Common myeloid progenitor, CD34-positive (primary cell): ENCODE measurements at regions not wholly inside any gene's neighbourhood (a gene's known extent, or its start where the extent isn't known, plus 50 kb on each side); places are given as distances from the start of the nearest gene placed in this dataset.

Experiments used
- CTCF ChIA-PET: fragments of 350-600 bp; sonication (Branson Sonifier 250); formaldehyde crosslinking; loops from one replicate; lab custom pipeline; 2021; ENCODE audit warnings: antibody characterized with exemption; lab: Charles Lee
- POLR2A ChIA-PET: fragments of 350-600 bp; sonication (Branson Sonifier 250); formaldehyde crosslinking; loops from one replicate; lab custom pipeline; 2021; ENCODE audit warnings: antibody characterized with exemption; lab: Charles Lee
- DNase-seq, 3 donors: peaks; one replicate each; pipeline versions ENCODE4 v3.0.0 to v3.0.0-alpha.2; 2013
- H3K27ac ChIP-seq, 2 experiments: 1 replicate in 1 of 2; 2 replicates in 1 of 2; pipeline ENCODE4 v1.7.0; 2013; ENCODE audit warnings: inconsistent platforms in 2 of 2, low read length in 2 of 2, mild to moderate bottlenecking in 2 of 2, low read depth in 1 of 2, moderate library complexity in 1 of 2; ENCODE audit not compliant: severe bottlenecking in 2 of 2, insufficient read depth in 1 of 2, poor library complexity in 1 of 2
- H3K27me3 ChIP-seq, 5 experiments: replicated peaks in 2 of 5; 1 replicate in 3 of 5; 2 replicates in 2 of 5; pipeline versions ENCODE4 v1.6.1 to v1.7.0; 2013; ENCODE audit warnings: low read length in 4 of 5, mild to moderate bottlenecking in 2 of 5, moderate library complexity in 2 of 5, inconsistent platforms in 1 of 5; ENCODE audit not compliant: insufficient read depth in 5 of 5, control insufficient read depth in 4 of 5
- H3K36me3 ChIP-seq, 4 experiments: 1 replicate in 2 of 4; 2 replicates in 2 of 4; pipeline versions ENCODE4 v1.6.1 to v1.7.0; 2013; ENCODE audit warnings: low read length in 3 of 4, control low read depth in 1 of 4, mild to moderate bottlenecking in 1 of 4; ENCODE audit not compliant: control insufficient read depth in 4 of 4, insufficient read depth in 4 of 4
- H3K4me1 ChIP-seq, 4 experiments: 1 replicate in 3 of 4; 2 replicates in 1 of 4; pipeline versions ENCODE4 v1.6.1 to v1.7.1; 2013; ENCODE audit warnings: low read length in 3 of 4, mild to moderate bottlenecking in 3 of 4, control low read depth in 1 of 4, inconsistent platforms in 1 of 4, moderate library complexity in 1 of 4; ENCODE audit not compliant: control insufficient read depth in 4 of 4, insufficient read depth in 4 of 4; ENCODE audit errors: control extremely low read depth in 1 of 4
- H3K4me3 ChIP-seq, 7 experiments: 1 replicate in 4 of 7; 2 replicates in 3 of 7; pipeline versions ENCODE4 v1.5.1 to v1.7.0; 2013; ENCODE audit warnings: mild to moderate bottlenecking in 7 of 7, low read length in 6 of 7, moderate library complexity in 6 of 7, inconsistent platforms in 2 of 7, low read depth in 2 of 7, control low read depth in 1 of 7; ENCODE audit not compliant: insufficient read depth in 4 of 7, control insufficient read depth in 1 of 7; ENCODE audit errors: extremely low read depth in 1 of 7
- H3K9me3 ChIP-seq, 5 experiments: 1 replicate in 4 of 5; 2 replicates in 1 of 5; pipeline versions ENCODE4 v1.6.1 to v1.7.1; 2013; ENCODE audit warnings: low read length in 4 of 5, mild to moderate bottlenecking in 2 of 5, inconsistent platforms in 1 of 5, low read depth in 1 of 5, moderate library complexity in 1 of 5; ENCODE audit not compliant: control insufficient read depth in 4 of 5, insufficient read depth in 2 of 5; ENCODE audit errors: control extremely low read depth in 1 of 5
- WGBS: methylation state at CpG from one replicate; pipeline ENCODE4 v1.1.5; 2013; ENCODE audit not compliant: insufficient coverage; 5-methylcytosine and 5-hydroxymethylcytosine counted together

GRCh38 chr2:11060376-11061169 is 94.7 kb upstream of the SLC66A3 start:
- no peak for DNase-seq
- WGBS, result 100% methylated on average over 2 of the region's 3 CpGs
- peaks cover 0 to 10% (median 0%) of the 10 kb centered on the region in 5 experiments for H3K27me3 ChIP-seq
- H3K9me3 ChIP-seq, result peaks cover 0 to 13% (median 3%) of the 10 kb centered on the region in 5 experiments
- no peak overlapping the region for H3K4me3 ChIP-seq
- ChIA-PET POLR2A (no interaction called here), CTCF (no interaction called here)
- H3K27ac ChIP-seq, result no peak overlapping the region
- H3K36me3 ChIP-seq, result no peaks in the 10 kb centered on the region
- no peaks in the 10 kb centered on the region for H3K4me1 ChIP-seq

- H3K27me3 ChIP-seq, result peaks cover 0 to 14% (median 2%) of the 10 kb centered on the region in 5 experiments
- H3K27ac ChIP-seq, result no peak overlapping the region
- peaks cover 0 to 8% (median 0%) of the 10 kb centered on the region in 5 experiments for H3K9me3 ChIP-seq
- CTCF ChIA-PET, result no interaction called here
- POLR2A ChIA-PET, result no interaction called here
- WGBS, result 79% methylated on average over 11 of the region's 12 CpGs
- no peaks in the 10 kb centered on the region for H3K4me1 ChIP-seq
- H3K36me3 ChIP-seq, result no peaks in the 10 kb centered on the region
- DNase-seq, result no peak
- no peak overlapping the region for H3K4me3 ChIP-seq
Observed at GRCh38 chr2:11065833-11066485, 89.3 kb upstream of the SLC66A3 start.

- WGBS, result 97% methylated on average over 19 of the region's 22 CpGs
- Histone ChIP-seq H3K36me3 (no peaks in the 10 kb centered on the region), H3K9me3 (no peaks in the 10 kb centered on the region), H3K4me3 (no peak overlapping the region), H3K27ac (no peak overlapping the region), H3K27me3 (peaks cover 0 to 14% (median 7%) of the 10 kb centered on the region in 5 experiments), H3K4me1 (no peaks in the 10 kb centered on the region)
- ChIA-PET CTCF (interaction anchor here (1.0 kb wide), 1 partner anchor 9 kb away, joined by 3 read pairs; no protein-coding TSS in a partner anchor), POLR2A (no interaction called here)
- no peak for DNase-seq
Observed at GRCh38 chr2:11067221-11068078, 87.8 kb upstream of the SLC66A3 start.

- ChIA-PET POLR2A (no interaction called here), CTCF (no interaction called here)
- DNase-seq, result no peak
- Histone ChIP-seq H3K9me3 (no peaks in the 10 kb centered on the region), H3K4me1 (no peaks in the 10 kb centered on the region), H3K27ac (no peak overlapping the region), H3K27me3 (peaks cover 0 to 20% (median 7%) of the 10 kb centered on the region in 5 experiments), H3K36me3 (no peaks in the 10 kb centered on the region), H3K4me3 (no peak overlapping the region)
- 91% methylated on average over 9 of the region's 11 CpGs for WGBS
Observed at GRCh38 chr2:11068079-11068741, 87.1 kb upstream of the SLC66A3 start.

- no peak for DNase-seq
- 90% methylated on average over 11 of the region's 13 CpGs for WGBS
- ChIA-PET POLR2A (no interaction called here), CTCF (no interaction called here)
- Histone ChIP-seq H3K9me3 (no peaks in the 10 kb centered on the region), H3K4me1 (no peaks in the 10 kb centered on the region), H3K36me3 (no peaks in the 10 kb centered on the region), H3K27ac (no peak overlapping the region), H3K4me3 (no peak overlapping the region), H3K27me3 (peaks cover 0 to 23% (median 7%) of the 10 kb centered on the region in 5 experiments)
Observed at GRCh38 chr2:11068856-11069526, 86.3 kb upstream of the SLC66A3 start.

- Histone ChIP-seq H3K4me3 (no peak overlapping the region), H3K27ac (no peak overlapping the region), H3K36me3 (no peaks in the 10 kb centered on the region), H3K4me1 (no peaks in the 10 kb centered on the region), H3K27me3 (peaks cover 0 to 23% (median 7%) of the 10 kb centered on the region in 5 experiments), H3K9me3 (no peaks in the 10 kb centered on the region)
- 95% methylated on average over 10 of the region's 10 CpGs for WGBS
- ChIA-PET CTCF (no interaction called here), POLR2A (no interaction called here)
- DNase-seq, result no peak
Observed at GRCh38 chr2:11069566-11070185, 85.6 kb upstream of the SLC66A3 start.
